RCC 7860 (cell line): ENCODE measurements at regions not wholly inside any gene's neighbourhood (a gene's known extent, or its start where the extent isn't known, plus 50 kb on each side); places are given as distances from the start of the nearest gene placed in this dataset.

Experiments used
- DNase-seq: peaks from one replicate; pipeline ENCODE4 v3.0.0-alpha.2; 2015; ENCODE audit warnings: low spot score
- FAIRE-seq: peaks from 2 replicates; lab custom pipeline; 2012; peaks lifted over from hg19 to GRCh38; lab: Jason Lieb, UNC

GRCh38 chrX:133159205-133159604, 58.9 kb downstream of the TFDP3 start:
- FAIRE-seq (no peak), DNase-seq (no peak)

- peak; percentile 98 for FAIRE-seq
- peak; percentile 79 for DNase-seq
Observed at GRCh38 chrX:133151336-133151735, 54.4 kb upstream of the USP26 start.

- DNase-seq (no peak), FAIRE-seq (no peak)
Observed at GRCh38 chrX:133150730-133151129, 53.8 kb upstream of the USP26 start.
